HG03108 (cell line): ENCODE measurements at regions not wholly inside any gene's neighbourhood (a gene's known extent, or its start where the extent isn't known, plus 50 kb on each side); places are given as distances from the start of the nearest gene placed in this dataset.

Experiments
- ATAC-seq: cut with Tn5 transposase; IDR thresholded peaks from one replicate; pipeline ENCODE4 v1.9.1; 2021; ENCODE audit warnings: moderate library complexity; ENCODE audit not compliant: unreplicated experiment

- no peak for ATAC-seq
Observed at GRCh38 chr18:42689310-42689709, 426.2 kb downstream of the RIT2 start.
